SU-DHL-6 (cell line): ENCODE measurements at regions not wholly inside any gene's neighbourhood (a gene's known extent, or its start where the extent isn't known, plus 50 kb on each side); places are given as distances from the start of the nearest gene placed in this dataset.
"Not testable (repeated sequence)": the region's sequence is repeated elsewhere in the genome, so short reads cannot be mapped to it uniquely, and the experiment has no call there.

Experiments
- EZH2phosphoT487 ChIP-seq: fragments of 200-600 bp; sonication (generic), shearing (Covaris generic); conservative IDR thresholded peaks from 2 replicates; pipeline ENCODE4 v1.6.1; 2018; ENCODE audit warnings: mild to moderate bottlenecking, antibody characterized with exemption, low read length, moderate library complexity, mixed read lengths
- TF ChIP-seq, protein P1 (sequence below): fragments of 200-600 bp; sonication (generic); IDR thresholded peaks from one replicate; pipeline ENCODE4 v1.5.1; 2017; ENCODE audit warnings: antibody characterized with exemption, mild to moderate bottlenecking, low read length, moderate library complexity; ENCODE audit not compliant: insufficient read depth, poor library complexity, severe bottlenecking

- TF ChIP-seq, protein P1, sequence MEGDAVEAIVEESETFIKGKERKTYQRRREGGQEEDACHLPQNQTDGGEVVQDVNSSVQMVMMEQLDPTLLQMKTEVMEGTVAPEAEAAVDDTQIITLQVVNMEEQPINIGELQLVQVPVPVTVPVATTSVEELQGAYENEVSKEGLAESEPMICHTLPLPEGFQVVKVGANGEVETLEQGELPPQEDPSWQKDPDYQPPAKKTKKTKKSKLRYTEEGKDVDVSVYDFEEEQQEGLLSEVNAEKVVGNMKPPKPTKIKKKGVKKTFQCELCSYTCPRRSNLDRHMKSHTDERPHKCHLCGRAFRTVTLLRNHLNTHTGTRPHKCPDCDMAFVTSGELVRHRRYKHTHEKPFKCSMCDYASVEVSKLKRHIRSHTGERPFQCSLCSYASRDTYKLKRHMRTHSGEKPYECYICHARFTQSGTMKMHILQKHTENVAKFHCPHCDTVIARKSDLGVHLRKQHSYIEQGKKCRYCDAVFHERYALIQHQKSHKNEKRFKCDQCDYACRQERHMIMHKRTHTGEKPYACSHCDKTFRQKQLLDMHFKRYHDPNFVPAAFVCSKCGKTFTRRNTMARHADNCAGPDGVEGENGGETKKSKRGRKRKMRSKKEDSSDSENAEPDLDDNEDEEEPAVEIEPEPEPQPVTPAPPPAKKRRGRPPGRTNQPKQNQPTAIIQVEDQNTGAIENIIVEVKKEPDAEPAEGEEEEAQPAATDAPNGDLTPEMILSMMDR, result not testable (repeated sequence)
- TF ChIP-seq EZH2phosphoT487, result not testable (repeated sequence)
These were observed 122.0 kb upstream of the PRSS1 start for GRCh38 chr7:142627223-142627622.
